SK-N-MC (cell line): ENCODE measurements at regions not wholly inside any gene's neighbourhood (a gene's known extent, or its start where the extent isn't known, plus 50 kb on each side); places are given as distances from the start of the nearest gene placed in this dataset.

Experiments used
- EZH2 ChIP-seq: fragments of 200-600 bp; sonication (generic); IDR thresholded peaks from one replicate; pipeline ENCODE4 v1.6.1; 2017; ENCODE audit warnings: antibody characterized with exemption
- POLR2AphosphoS5 ChIP-seq: IDR thresholded peaks from 2 replicates; pipeline ENCODE4 v1.6.1; 2012; ENCODE audit warnings: mild to moderate bottlenecking, low read depth, low read length, borderline replicate concordance

DNA sequence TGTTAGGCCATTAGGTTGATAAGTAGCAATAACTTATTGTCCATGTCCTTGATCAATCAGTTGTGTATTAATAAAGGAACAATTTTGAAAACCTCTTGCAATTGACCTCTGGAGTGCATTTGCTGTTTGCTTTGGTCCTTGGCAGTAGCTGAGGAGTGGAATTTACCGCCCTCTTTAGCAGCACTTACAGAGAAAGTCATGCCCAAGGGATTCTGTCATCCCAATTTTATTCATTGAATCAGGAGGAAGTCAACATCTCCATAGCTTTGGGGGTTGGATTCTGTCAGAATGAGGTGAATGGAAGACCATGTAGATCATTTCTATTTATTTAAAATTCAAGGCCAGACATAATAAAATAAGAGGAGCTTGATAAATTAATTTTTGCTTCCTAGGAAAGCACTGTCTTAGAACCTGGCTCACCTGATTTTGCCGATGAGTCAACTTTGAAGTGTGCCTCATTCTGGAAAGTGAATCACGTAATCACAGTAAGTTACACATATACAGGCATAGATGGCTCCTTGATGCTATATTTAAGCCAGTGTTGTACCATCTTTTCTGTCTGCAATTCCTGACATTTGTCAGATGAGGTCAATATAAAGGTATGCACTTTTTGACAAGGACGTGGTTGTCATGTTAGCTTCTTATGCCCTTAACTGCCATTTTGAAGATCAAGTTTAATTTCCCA lies 128.7 kb upstream of the MLIP start:
- no peak for TF ChIP-seq EZH2
- no peak for TF ChIP-seq POLR2AphosphoS5
